Skeletal muscle satellite cell (primary cell): ENCODE measurements at regions not wholly inside any gene's neighbourhood (a gene's known extent, or its start where the extent isn't known, plus 50 kb on each side); places are given as distances from the start of the nearest gene placed in this dataset.

Experiments used
- H3K27me3 ChIP-seq: 2 replicates; pipeline ENCODE4 v1.7.0; 2013; ENCODE audit warnings: low read length; ENCODE audit not compliant: control insufficient read depth, insufficient read depth
- H3K36me3 ChIP-seq: 2 replicates; pipeline ENCODE4 v1.7.0; 2013; ENCODE audit warnings: mild to moderate bottlenecking, control low read depth, low read length; ENCODE audit not compliant: insufficient read depth
- H3K4me1 ChIP-seq: 2 replicates; pipeline ENCODE4 v1.7.0; 2013; ENCODE audit warnings: low read length; ENCODE audit not compliant: control insufficient read depth, insufficient read depth
- H3K4me2 ChIP-seq: 2 replicates; pipeline ENCODE4 v1.7.0; 2013; ENCODE audit warnings: mild to moderate bottlenecking, low read length
- H3K4me3 ChIP-seq: 2 replicates; pipeline ENCODE4 v1.7.0; 2013; ENCODE audit warnings: low read length
- H3K9ac ChIP-seq: 2 replicates; pipeline ENCODE4 v1.7.0; 2013; ENCODE audit warnings: mild to moderate bottlenecking, low read depth, low read length, moderate library complexity
- H3K9me3 ChIP-seq: replicated peaks from 2 replicates; pipeline ENCODE4 v1.7.0; 2013; ENCODE audit warnings: mild to moderate bottlenecking, control low read depth, low read length

DNA sequence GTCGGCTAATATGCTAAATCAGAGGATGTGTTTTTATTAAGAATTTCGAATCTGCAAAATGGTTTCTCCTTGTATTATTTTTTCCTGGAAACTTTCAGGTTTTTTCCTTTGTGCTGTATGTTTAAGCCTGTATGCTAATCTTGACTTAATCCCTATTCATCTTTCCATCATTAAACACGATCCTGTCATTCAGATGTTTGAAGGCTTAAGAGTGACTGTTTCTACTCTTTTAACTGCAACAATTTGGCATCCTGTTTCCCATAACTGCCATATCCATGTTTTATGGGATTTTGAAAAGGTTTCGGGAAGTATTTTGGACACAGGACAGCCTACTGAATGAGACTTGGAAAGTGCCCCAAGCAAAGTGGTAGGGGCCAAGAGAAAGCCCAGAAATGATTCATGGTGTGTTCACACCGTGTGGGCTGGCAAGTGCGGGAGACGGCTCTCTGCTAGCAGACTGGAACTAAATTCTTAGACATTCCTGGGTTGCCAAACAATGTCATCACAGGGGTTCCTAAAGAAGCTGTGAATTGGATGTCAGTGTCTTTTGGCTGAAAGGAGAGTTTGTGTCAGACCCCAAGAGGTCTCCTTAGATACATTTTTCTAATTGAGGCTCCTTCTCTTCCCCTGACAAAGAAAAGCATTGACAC lies 125.4 kb upstream of the ADAMTS16 start:
- H3K4me3 ChIP-seq, result peak overlapping the region; percentile 48
- peak overlapping the region; percentile 74 for H3K4me2 ChIP-seq

DNA sequence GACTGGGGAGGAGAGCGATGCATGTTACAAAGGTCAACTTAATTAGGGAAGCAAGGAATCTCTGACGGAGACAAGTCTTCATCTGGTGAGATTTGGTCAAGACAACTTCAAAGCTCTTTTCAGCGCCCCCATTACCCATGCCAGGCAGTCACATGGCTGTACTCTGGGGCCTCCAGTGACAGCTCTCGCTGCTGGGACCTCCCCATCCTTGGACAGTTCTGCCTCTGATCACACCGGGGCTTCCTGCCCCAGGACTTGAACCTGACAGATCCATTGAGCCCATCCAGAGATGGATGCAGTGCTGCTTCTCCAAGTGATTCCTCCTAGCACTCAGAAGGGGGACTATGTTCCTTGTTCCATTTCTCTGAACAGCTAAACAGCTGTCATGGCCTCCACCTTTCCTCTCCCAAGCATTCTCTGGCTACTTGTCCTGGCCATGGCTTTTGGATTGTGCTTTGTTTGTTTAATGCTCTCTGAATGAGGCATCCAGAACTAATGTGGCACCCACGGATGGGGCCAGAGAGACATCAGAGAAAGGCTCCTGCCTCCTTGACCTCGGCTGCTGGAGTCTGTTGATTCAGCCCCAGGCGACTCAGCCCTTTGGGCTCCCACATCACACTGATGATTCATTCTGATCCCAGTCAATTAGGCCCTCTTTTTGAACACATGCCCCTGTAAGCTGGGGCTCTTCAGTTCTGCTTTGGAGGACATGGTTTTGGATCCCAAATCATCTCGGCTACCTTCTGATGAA lies 122.1 kb upstream of the ADAMTS16 start:
- no peak overlapping the region for H3K4me3 ChIP-seq
- H3K9ac ChIP-seq, result no peak overlapping the region
- H3K4me2 ChIP-seq, result peak overlapping the region; percentile 52
- H3K36me3 ChIP-seq, result no peaks in the 10 kb centered on the region
- no peaks in the 10 kb centered on the region for H3K9me3 ChIP-seq
- peaks cover 33% of the 10 kb centered on the region for H3K4me1 ChIP-seq
- no peaks in the 10 kb centered on the region for H3K27me3 ChIP-seq

More for the DNA sequence above, 125.4 kb upstream of the ADAMTS16 start:
- no peaks in the 10 kb centered on the region for H3K36me3 ChIP-seq
- no peaks in the 10 kb centered on the region for H3K9me3 ChIP-seq
- H3K27me3 ChIP-seq, result no peaks in the 10 kb centered on the region
- peak overlapping the region; percentile 26 for H3K9ac ChIP-seq
- H3K4me1 ChIP-seq, result peaks cover 33% of the 10 kb centered on the region

DNA sequence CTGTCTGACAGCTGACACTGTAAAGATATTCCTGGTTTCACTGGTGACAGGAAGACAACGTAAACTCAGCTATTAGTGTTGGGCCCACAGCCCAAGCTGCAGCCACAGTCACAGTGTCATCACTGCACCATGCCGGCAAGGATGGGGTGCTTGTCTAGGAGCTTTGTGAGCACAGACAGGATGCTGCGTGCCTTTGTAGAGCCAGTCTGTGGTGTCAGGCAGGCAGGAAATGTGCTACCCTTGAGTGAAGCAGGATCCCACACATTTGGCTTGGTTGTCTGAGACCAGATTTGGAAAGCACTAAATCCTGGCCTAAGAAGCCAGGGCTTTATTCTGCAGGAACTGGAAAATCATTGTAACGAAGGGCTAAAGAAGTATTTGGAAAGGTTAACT lies 121.6 kb upstream of the ADAMTS16 start:
- no peaks in the 10 kb centered on the region for H3K9me3 ChIP-seq
- no peaks in the 10 kb centered on the region for H3K27me3 ChIP-seq
- H3K4me1 ChIP-seq, result peaks cover 33% of the 10 kb centered on the region

DNA sequence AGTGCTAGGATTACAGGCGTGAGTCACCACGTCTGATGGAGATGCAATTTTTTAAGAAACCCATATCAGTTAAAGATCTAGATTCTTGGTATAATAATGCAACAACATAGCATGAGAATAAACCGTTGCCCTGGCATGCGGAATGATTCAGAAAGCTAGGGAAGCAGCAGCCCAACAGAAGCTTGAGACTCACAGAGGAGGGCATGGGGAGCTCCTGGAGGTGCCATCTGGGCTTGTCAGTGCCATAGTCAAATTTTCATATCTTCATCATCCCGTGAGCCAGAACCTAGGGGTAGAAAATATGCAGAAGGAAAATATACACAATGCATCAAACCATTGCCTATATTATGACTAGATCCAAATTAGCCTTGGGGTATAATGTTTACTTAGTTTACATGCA lies 118.7 kb upstream of the ADAMTS16 start:
- Histone ChIP-seq H3K36me3 (no peaks in the 10 kb centered on the region), H3K4me3 (no peak overlapping the region), H3K4me2 (no peak overlapping the region), H3K9ac (no peak overlapping the region), H3K4me1 (peaks cover 19% of the 10 kb centered on the region), H3K27me3 (no peaks in the 10 kb centered on the region), H3K9me3 (no peaks in the 10 kb centered on the region)

More for the DNA sequence above, 121.6 kb upstream of the ADAMTS16 start:
- Histone ChIP-seq H3K36me3 (no peaks in the 10 kb centered on the region), H3K9ac (no peak overlapping the region), H3K4me2 (peak overlapping the region; percentile 52), H3K4me3 (no peak overlapping the region)

DNA sequence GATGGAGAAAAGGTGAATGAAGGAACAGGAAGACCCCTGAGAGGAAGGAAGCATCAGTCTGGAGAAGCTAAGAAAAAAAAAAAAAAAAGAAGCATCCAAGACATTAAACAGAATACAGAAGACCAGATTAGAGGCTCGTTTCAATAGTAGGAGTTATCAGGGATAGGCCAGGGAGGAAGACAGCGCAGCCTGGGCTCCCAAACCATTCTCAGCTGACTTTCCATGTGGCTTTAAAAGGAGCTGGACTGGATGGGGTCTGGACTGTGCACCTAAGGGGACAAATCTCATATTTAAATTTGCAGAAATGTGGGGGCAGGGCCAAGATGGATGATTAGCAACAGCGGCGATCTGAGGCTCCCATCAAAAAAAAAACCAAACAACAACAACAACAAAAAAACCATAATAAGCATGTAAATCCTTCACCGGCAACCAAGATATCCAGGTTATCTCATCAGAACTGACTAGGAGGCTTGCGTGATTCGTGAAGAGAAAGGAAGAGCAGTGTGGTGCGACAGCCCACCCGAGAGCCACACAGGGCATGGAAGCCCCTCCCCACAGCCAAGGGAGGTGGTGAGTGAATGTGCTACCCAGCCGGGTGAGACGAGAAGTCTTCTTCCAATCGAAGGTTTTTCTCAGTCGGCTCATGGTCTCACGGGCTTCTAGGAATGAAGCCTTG lies 114.9 kb upstream of the ADAMTS16 start:
- no peaks in the 10 kb centered on the region for H3K9me3 ChIP-seq
- no peaks in the 10 kb centered on the region for H3K4me1 ChIP-seq
- H3K4me3 ChIP-seq, result no peak overlapping the region
- no peak overlapping the region for H3K4me2 ChIP-seq
- no peaks in the 10 kb centered on the region for H3K27me3 ChIP-seq
- no peak overlapping the region for H3K9ac ChIP-seq
- H3K36me3 ChIP-seq, result no peaks in the 10 kb centered on the region

DNA sequence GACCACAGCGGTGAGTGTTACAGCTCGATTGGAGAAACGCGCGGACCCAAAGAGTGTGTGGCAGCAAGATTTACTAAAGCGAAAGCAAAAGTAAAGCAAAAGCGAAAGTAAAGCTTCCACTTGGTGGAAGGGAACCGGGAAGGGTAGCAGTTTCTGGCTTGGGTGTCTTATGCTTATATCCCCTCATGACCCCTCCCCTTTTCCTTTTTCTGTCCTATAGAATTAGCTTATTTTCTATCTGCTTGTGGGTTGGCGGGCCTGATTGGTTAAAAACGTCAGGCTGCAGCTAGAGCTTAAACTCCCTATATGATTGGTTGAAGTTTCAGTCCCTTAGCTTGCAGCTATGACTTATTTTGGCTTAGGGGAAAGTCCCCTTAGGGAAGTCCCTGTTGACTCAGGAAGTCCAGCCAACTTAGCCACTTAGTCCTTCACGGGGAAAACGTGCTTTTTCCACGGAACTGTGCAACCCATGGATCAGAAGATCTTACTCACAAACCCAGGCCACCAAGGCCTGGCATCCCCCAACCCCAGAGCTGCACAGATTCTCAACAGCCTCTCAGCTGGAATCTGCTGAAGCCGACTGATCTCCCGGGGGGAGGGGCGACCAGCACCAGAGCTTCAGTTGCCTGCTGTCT lies 114.2 kb upstream of the ADAMTS16 start:
- H3K9ac ChIP-seq, result no peak overlapping the region
- no peaks in the 10 kb centered on the region for H3K9me3 ChIP-seq
- H3K36me3 ChIP-seq, result no peaks in the 10 kb centered on the region
- H3K4me3 ChIP-seq, result no peak overlapping the region
- H3K27me3 ChIP-seq, result no peaks in the 10 kb centered on the region
- H3K4me1 ChIP-seq, result no peaks in the 10 kb centered on the region
- H3K4me2 ChIP-seq, result no peak overlapping the region

DNA sequence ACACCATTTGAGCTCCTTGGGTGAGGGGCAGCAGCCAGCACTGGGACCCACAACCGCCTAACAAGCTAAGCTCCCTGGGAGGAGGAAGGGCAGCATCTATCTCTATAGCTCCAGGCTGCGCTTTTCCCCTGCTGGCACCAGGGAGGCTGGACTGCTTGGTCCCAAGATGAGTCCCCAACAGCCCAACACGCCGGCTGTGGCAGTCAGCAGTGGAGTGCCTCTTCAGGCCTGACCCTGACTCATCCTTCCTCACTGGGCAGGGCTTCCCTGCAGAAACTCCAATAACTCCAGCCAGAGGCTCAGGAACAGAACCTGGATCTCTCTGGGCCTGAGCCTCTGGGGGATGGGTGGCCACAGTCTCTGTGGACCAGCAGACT lies 113.7 kb upstream of the ADAMTS16 start:
- Histone ChIP-seq H3K9ac (no peak overlapping the region), H3K4me3 (no peak overlapping the region), H3K36me3 (no peaks in the 10 kb centered on the region), H3K4me1 (no peaks in the 10 kb centered on the region), H3K27me3 (no peaks in the 10 kb centered on the region), H3K9me3 (no peaks in the 10 kb centered on the region), H3K4me2 (no peak overlapping the region)

DNA sequence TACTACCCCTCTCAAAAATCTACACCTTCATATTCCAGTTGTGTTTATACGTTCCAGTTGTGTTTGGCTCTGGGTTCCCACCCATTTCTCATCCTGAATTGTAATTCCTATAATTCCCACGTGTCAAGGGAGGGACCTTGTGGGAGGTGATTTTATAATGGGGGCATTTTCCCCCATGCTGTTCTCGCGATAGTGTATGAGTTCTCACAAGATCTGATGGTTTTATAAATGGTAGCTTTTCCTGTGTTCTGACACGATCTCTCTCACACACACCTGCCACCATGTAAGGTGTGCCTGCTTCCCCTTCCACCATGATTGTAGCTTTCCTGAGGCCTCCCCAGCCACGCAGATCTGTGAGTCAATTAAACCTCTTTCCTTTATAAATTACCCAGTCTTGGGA lies 108.5 kb upstream of the ADAMTS16 start:
- Histone ChIP-seq H3K9ac (no peak overlapping the region), H3K36me3 (no peaks in the 10 kb centered on the region), H3K9me3 (no peaks in the 10 kb centered on the region), H3K4me1 (no peaks in the 10 kb centered on the region), H3K27me3 (peaks cover 4% of the 10 kb centered on the region), H3K4me2 (no peak overlapping the region), H3K4me3 (no peak overlapping the region)

DNA sequence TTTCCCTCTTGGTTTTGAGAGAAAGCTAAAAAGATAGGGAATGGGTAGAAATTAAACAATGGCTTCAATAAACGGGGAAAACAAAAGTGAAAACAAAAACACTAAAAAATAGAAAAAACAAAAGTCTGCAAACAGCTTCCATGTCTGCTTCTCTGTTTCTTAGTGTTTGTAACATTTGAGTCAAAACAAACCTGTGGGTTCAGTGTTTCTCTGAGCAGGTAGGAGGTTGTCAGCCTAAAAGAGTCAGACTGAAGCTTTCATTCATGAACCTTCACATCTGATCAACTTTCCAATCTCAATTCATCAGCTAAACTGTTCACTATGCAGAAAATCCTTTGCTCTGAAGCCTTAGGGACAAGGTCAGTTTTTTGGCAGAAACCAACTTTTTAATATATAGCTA lies 102.5 kb upstream of the ADAMTS16 start:
- no peaks in the 10 kb centered on the region for H3K9me3 ChIP-seq
- no peak overlapping the region for H3K4me3 ChIP-seq
- H3K27me3 ChIP-seq, result peaks cover 4% of the 10 kb centered on the region
- no peak overlapping the region for H3K4me2 ChIP-seq
- no peaks in the 10 kb centered on the region for H3K4me1 ChIP-seq
- H3K36me3 ChIP-seq, result no peaks in the 10 kb centered on the region
- H3K9ac ChIP-seq, result no peak overlapping the region

DNA sequence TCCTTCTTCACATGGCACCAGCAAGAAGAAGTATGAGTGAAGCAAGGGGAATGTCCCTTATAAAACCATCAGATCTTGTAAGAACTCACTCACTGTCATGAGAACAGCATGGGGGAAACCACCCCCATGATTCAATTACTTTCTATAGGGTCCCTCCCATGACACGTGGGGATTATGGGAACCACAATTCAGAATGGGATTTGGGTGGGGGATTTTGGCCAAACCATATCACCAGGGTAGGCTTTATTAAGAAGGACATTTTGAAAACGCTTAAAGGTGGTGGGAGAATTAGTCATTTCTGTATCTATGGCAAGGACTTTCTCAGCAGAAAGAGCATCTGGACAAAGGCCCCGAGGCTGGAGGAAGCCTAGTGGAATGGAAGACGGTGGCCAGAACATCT lies 100.2 kb upstream of the ADAMTS16 start:
- no peak overlapping the region for H3K9ac ChIP-seq
- H3K4me1 ChIP-seq, result no peaks in the 10 kb centered on the region
- H3K27me3 ChIP-seq, result no peaks in the 10 kb centered on the region
- H3K9me3 ChIP-seq, result no peaks in the 10 kb centered on the region
- no peaks in the 10 kb centered on the region for H3K36me3 ChIP-seq
- no peak overlapping the region for H3K4me2 ChIP-seq
- no peak overlapping the region for H3K4me3 ChIP-seq

DNA sequence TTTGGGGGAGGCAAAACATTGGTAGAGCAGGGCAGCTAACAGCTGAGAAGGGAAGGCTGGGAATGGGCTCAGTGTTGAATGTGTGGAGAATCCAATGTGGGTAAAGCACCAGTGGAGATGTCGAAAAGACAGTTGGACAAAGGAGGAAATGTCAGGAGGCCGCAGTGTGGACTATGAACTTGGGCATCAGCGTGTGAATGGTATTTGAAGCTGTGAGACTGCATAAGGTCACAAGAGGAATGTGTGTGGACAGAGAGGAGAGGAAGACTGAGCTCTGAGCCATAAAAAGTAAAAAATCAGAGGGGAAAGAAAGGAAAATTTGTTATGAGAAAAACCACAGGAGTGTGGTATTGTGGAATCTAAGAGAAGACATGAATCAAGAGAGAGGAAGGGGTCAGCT lies 99.4 kb upstream of the ADAMTS16 start:
- H3K4me3 ChIP-seq, result no peak overlapping the region
- no peaks in the 10 kb centered on the region for H3K9me3 ChIP-seq
- H3K4me2 ChIP-seq, result no peak overlapping the region
- H3K4me1 ChIP-seq, result no peaks in the 10 kb centered on the region
- no peak overlapping the region for H3K9ac ChIP-seq
- H3K36me3 ChIP-seq, result no peaks in the 10 kb centered on the region
- H3K27me3 ChIP-seq, result no peaks in the 10 kb centered on the region
